ENCODE measurements at regions not wholly inside any gene's neighbourhood (a gene's known extent, or its start where the extent isn't known, plus 50 kb on each side); places are given as distances from the start of the nearest gene placed in this dataset.

DNA sequence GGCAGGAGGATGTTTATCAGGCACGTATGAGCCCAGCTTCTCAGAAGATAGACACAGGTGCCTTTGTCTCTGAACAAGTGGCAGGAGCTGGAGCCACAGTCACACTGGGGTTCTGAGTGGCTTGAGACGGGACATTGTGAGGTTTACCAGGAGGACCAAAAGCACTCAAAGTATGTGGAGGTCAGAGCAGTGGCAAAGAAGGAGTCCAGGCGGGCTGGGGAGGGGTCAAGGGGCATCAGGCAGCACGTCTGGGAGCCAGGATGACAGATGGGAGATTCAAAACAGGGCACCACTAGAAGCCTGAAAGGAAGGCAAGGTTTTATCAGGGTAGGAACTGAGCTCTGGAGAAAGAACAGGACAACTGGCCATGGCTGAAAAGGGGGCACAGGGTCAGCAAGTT, 67.2 kb upstream of the MARCHF10 start:
- TF ChIP-seq, protein P1, sequence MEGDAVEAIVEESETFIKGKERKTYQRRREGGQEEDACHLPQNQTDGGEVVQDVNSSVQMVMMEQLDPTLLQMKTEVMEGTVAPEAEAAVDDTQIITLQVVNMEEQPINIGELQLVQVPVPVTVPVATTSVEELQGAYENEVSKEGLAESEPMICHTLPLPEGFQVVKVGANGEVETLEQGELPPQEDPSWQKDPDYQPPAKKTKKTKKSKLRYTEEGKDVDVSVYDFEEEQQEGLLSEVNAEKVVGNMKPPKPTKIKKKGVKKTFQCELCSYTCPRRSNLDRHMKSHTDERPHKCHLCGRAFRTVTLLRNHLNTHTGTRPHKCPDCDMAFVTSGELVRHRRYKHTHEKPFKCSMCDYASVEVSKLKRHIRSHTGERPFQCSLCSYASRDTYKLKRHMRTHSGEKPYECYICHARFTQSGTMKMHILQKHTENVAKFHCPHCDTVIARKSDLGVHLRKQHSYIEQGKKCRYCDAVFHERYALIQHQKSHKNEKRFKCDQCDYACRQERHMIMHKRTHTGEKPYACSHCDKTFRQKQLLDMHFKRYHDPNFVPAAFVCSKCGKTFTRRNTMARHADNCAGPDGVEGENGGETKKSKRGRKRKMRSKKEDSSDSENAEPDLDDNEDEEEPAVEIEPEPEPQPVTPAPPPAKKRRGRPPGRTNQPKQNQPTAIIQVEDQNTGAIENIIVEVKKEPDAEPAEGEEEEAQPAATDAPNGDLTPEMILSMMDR (conservative IDR thresholded peaks at IDR 0.05; ENCODE audit: low read length), result no peak
- no peak for TF ChIP-seq EZH2phosphoT487 (IDR thresholded peaks at IDR 0.05; ENCODE audit: borderline replicate concordance, low read depth, low read length)
